GM18907 (cell line): ENCODE measurements at regions not wholly inside any gene's neighbourhood (a gene's known extent, or its start where the extent isn't known, plus 50 kb on each side); places are given as distances from the start of the nearest gene placed in this dataset.

Experiments used
- ATAC-seq: cut with Tn5 transposase; IDR thresholded peaks from one replicate; pipeline ENCODE4 v1.9.1; 2021; ENCODE audit warnings: mild to moderate bottlenecking, moderate library complexity; ENCODE audit not compliant: unreplicated experiment

- no peak for ATAC-seq
These were observed 159.1 kb upstream of the KCNK2 start for GRCh38 chr1:214923278-214923915.

GRCh38 chr1:214927796-214928195 is 154.7 kb upstream of the KCNK2 start:
- ATAC-seq, result no peak

GRCh38 chr1:214928574-214928973 is 154.0 kb upstream of the KCNK2 start:
- ATAC-seq, result no peak

GRCh38 chr1:214933375-214933774 is 149.2 kb upstream of the KCNK2 start:
- no peak for ATAC-seq

- no peak for ATAC-seq
These were observed 148.5 kb upstream of the KCNK2 start for GRCh38 chr1:214934045-214934444.

GRCh38 chr1:214935258-214935657 is 147.3 kb upstream of the KCNK2 start:
- ATAC-seq, result no peak

GRCh38 chr1:214939180-214939579 is 143.4 kb upstream of the KCNK2 start:
- no peak for ATAC-seq

- ATAC-seq, result no peak
These were observed 141.5 kb upstream of the KCNK2 start for GRCh38 chr1:214941061-214941460.

- no peak for ATAC-seq
These were observed 139.5 kb upstream of the KCNK2 start for GRCh38 chr1:214943054-214943453.

GRCh38 chr1:214946615-214947014 is 135.9 kb upstream of the KCNK2 start:
- no peak for ATAC-seq

GRCh38 chr1:214952648-214953047 is 129.9 kb upstream of the KCNK2 start:
- ATAC-seq, result no peak

GRCh38 chr1:214953901-214954616 is 128.5 kb upstream of the KCNK2 start:
- no peak for ATAC-seq

GRCh38 chr1:214954617-214954949 is 128.0 kb upstream of the KCNK2 start:
- ATAC-seq, result no peak

- no peak for ATAC-seq
These were observed 125.0 kb upstream of the KCNK2 start for GRCh38 chr1:214957330-214958137.

- ATAC-seq, result no peak
These were observed 124.1 kb upstream of the KCNK2 start for GRCh38 chr1:214958486-214958885.

- no peak for ATAC-seq
These were observed 116.2 kb upstream of the KCNK2 start for GRCh38 chr1:214966346-214966745.

- no peak for ATAC-seq
These were observed 114.5 kb upstream of the KCNK2 start for GRCh38 chr1:214967865-214968575.

- no peak for ATAC-seq
These were observed 112.5 kb upstream of the KCNK2 start for GRCh38 chr1:214970016-214970415.

GRCh38 chr1:214971071-214971470 is 111.5 kb upstream of the KCNK2 start:
- ATAC-seq, result no peak

- ATAC-seq, result no peak
These were observed 108.5 kb upstream of the KCNK2 start for GRCh38 chr1:214974002-214974401.

- ATAC-seq, result no peak
These were observed 105.9 kb upstream of the KCNK2 start for GRCh38 chr1:214976665-214977064.
